ENCODE measurements at regions not wholly inside any gene's neighbourhood (a gene's known extent, or its start where the extent isn't known, plus 50 kb on each side); places are given as distances from the start of the nearest gene placed in this dataset.

- Histone ChIP-seq H2BK20ac (ENCODE audit: low read length) (no peak overlapping the region), H2BK15ac (ENCODE audit: low read length) (no peak overlapping the region), H4K5ac (ENCODE audit: insufficient read length, low read depth, low read length) (no peak overlapping the region), H3K4me1 (replicated peaks in 1 of 4; ENCODE audit: control insufficient read depth in 3 of 4, insufficient read depth in 4 of 4, low read length in 3 of 4) (no peaks in the 10 kb centered on the region), H2BK5ac (ENCODE audit: low read depth, low read length) (no peak overlapping the region), H2AFZ (ENCODE audit: low read length) (no peak overlapping the region), H3K4me2 (ENCODE audit: insufficient read depth in 1 of 2, low read depth in 2 of 2, low read length in 2 of 2) (no peak overlapping the region), H3K27ac (ENCODE audit: low read depth, low read length) (no peak overlapping the region), H3K14ac (ENCODE audit: insufficient read length) (no peak overlapping the region), H4K91ac (replicated peaks; ENCODE audit: insufficient read length, low read length) (no peak overlapping the region), H3K18ac (ENCODE audit: extremely low read depth, low read length) (no peak overlapping the region), H3K4me3 (ENCODE audit: extremely low read depth in 1 of 4, insufficient read depth in 2 of 4, low read depth in 3 of 4, low read length in 4 of 4) (no peak overlapping the region), H2BK120ac (replicated peaks; ENCODE audit: low read depth, low read length) (no peak overlapping the region), H2BK12ac (ENCODE audit: low read depth, low read length) (no peak overlapping the region), H3K79me1 (ENCODE audit: low read depth, low read length) (no peaks in the 10 kb centered on the region), H2AK5ac (ENCODE audit: low read depth, low read length) (no peak overlapping the region), H3K36me3 (ENCODE audit: control insufficient read depth in 2 of 4, insufficient read depth in 4 of 4, low read length in 3 of 4) (no peaks in the 10 kb centered on the region), H3K9ac (replicated peaks in 1 of 4; ENCODE audit: extremely low read depth in 1 of 4, low read depth in 3 of 4, low read length in 3 of 4) (no peak overlapping the region), H3K9me3 (ENCODE audit: insufficient read depth in 2 of 2, low read depth in 1 of 2, low read length in 1 of 2) (no peaks in the 10 kb centered on the region), H4K8ac (ENCODE audit: extremely low read depth, insufficient read depth, low read length) (no peak overlapping the region), H3K79me2 (ENCODE audit: control insufficient read depth in 1 of 2, insufficient read depth in 2 of 2, low read length in 2 of 2) (no peaks in the 10 kb centered on the region), H3K4ac (replicated peaks; ENCODE audit: insufficient read length, low read depth, low read length) (no peak overlapping the region), H3K27me3 (replicated peaks in 1 of 4; ENCODE audit: control insufficient read depth in 3 of 4, extremely low read depth in 1 of 4, insufficient read depth in 3 of 4, low read length in 3 of 4) (peaks cover 0 to 1% (median 0%) of the 10 kb centered on the region in 4 experiments; a peak in 1 of 7 replicates), H3K23me2 (ENCODE audit: low read depth, low read length) (no peaks in the 10 kb centered on the region), H4K20me1 (replicated peaks in 1 of 2; ENCODE audit: control insufficient read depth in 1 of 2, insufficient read depth in 2 of 2, low read length in 2 of 2) (no peaks in the 10 kb centered on the region), H3K56ac (replicated peaks; ENCODE audit: insufficient read length, low read depth, low read length) (no peak overlapping the region), H3K23ac (ENCODE audit: insufficient read length) (no peak overlapping the region)
- FAIRE-seq (no peak), DNase-seq (ENCODE audit: low read depth in 1 of 2, low spot score in 2 of 2) (no peak)
- TF ChIP-seq KDM1A (IDR thresholded peaks at IDR 0.05; ENCODE audit: borderline replicate concordance, low read length) (no peak), USF2 (IDR thresholded peaks at IDR 0.05; ENCODE audit: low read length) (no peak)
- ChIA-PET CTCF (ENCODE audit: partially characterized antibody) (interaction anchor here (0.8 kb wide), 1 partner anchor 33 kb away, joined by 3 read pairs; no protein-coding TSS in a partner anchor), POLR2A (ENCODE audit: partially characterized antibody) (no interaction called here)
- WGBS, 2 experiments (ENCODE audit: extremely low coverage in 1 of 2, insufficient coverage in 1 of 2, insufficient read length in 1 of 2, insufficient replicate concordance in 2 of 2, low coverage in 1 of 2, low lambda C conversion rate in 2 of 2, missing lambda C conversion rate in 1 of 2), result 85% methylated on average over 3 of the region's 3 CpGs; no CpG with 5 or more reads in 1 of the 2 experiments
Observed at GRCh38 chr3:157807280-157807679, 298.9 kb downstream of the SHOX2 start.
